Colonic mucosa (tissue), 4 donors: ENCODE measurements at regions not wholly inside any gene's neighbourhood (a gene's known extent, or its start where the extent isn't known, plus 50 kb on each side); places are given as distances from the start of the nearest gene placed in this dataset.

Source experiments
- DNase-seq: peaks from one replicate; pipeline ENCODE4 v3.0.0-alpha.2; 2020
- H3K27ac ChIP-seq: fragments of 200-600 bp; one replicate; pipeline ENCODE4 v1.8.0; 2021
- H3K27me3 ChIP-seq: fragments of 200-600 bp; one replicate; pipeline ENCODE4 v1.8.0; 2021
- H3K36me3 ChIP-seq: fragments of 200-600 bp; one replicate; pipeline ENCODE4 v1.8.0; 2021
- H3K4me1 ChIP-seq: fragments of 200-600 bp; one replicate; pipeline ENCODE4 v1.8.0; 2021; ENCODE audit warnings: mild to moderate bottlenecking
- H3K4me3 ChIP-seq: fragments of 200-600 bp; one replicate; pipeline ENCODE4 v1.8.0; 2021
- H3K9ac ChIP-seq, 2 donors: one replicate each; pipeline ENCODE4 v1.7.0; 2013; ENCODE audit warnings: control low read depth in 2 of 2, low read depth in 2 of 2, low read length in 2 of 2
- H3K9me3 ChIP-seq: fragments of 200-600 bp; one replicate; pipeline ENCODE4 v1.8.0; 2021
- intact Hi-C: fragments of 100-400 bp; cut with DNase I; formaldehyde crosslinking; loops from one replicate; pipeline ENCODE4 v1.14.1; 2022
- TF ChIP-seq, protein P1 (sequence below): fragments of 200-600 bp; IDR thresholded peaks from one replicate; pipeline ENCODE4 v1.8.0; 2022; ENCODE audit warnings: antibody characterized with exemption, mild to moderate bottlenecking
- donor health status: healthy.
- donor health status: DM: no; HTN: no; CAD: no.
- donor health status: DM: no; HTN: no; CAD: no.

- Histone ChIP-seq H3K27ac (no peak overlapping the region), H3K9ac (no peak overlapping the region), H3K4me1 (no peaks in the 10 kb centered on the region), H3K36me3 (no peaks in the 10 kb centered on the region), H3K4me3 (no peak overlapping the region), H3K27me3 (no peaks in the 10 kb centered on the region), H3K9me3 (no peaks in the 10 kb centered on the region)
- no peak for DNase-seq
- intact Hi-C loops: no loop called here
- TF ChIP-seq, protein P1, sequence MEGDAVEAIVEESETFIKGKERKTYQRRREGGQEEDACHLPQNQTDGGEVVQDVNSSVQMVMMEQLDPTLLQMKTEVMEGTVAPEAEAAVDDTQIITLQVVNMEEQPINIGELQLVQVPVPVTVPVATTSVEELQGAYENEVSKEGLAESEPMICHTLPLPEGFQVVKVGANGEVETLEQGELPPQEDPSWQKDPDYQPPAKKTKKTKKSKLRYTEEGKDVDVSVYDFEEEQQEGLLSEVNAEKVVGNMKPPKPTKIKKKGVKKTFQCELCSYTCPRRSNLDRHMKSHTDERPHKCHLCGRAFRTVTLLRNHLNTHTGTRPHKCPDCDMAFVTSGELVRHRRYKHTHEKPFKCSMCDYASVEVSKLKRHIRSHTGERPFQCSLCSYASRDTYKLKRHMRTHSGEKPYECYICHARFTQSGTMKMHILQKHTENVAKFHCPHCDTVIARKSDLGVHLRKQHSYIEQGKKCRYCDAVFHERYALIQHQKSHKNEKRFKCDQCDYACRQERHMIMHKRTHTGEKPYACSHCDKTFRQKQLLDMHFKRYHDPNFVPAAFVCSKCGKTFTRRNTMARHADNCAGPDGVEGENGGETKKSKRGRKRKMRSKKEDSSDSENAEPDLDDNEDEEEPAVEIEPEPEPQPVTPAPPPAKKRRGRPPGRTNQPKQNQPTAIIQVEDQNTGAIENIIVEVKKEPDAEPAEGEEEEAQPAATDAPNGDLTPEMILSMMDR: no peak
These were observed 163.9 kb downstream of the ETNK1 start for GRCh38 chr12:22788913-22789312.

GRCh38 chr12:22792138-22792537, 167.2 kb downstream of the ETNK1 start:
- no peaks in the 10 kb centered on the region for H3K4me1 ChIP-seq
- no peak overlapping the region for H3K27ac ChIP-seq
- H3K4me3 ChIP-seq: no peak overlapping the region
- no peak for DNase-seq
- TF ChIP-seq, protein P1: no peak
- no peaks in the 10 kb centered on the region for H3K27me3 ChIP-seq
- H3K9ac ChIP-seq: no peak overlapping the region
- H3K36me3 ChIP-seq: no peaks in the 10 kb centered on the region
- H3K9me3 ChIP-seq: no peaks in the 10 kb centered on the region
- intact Hi-C loops: no loop called here

DNA sequence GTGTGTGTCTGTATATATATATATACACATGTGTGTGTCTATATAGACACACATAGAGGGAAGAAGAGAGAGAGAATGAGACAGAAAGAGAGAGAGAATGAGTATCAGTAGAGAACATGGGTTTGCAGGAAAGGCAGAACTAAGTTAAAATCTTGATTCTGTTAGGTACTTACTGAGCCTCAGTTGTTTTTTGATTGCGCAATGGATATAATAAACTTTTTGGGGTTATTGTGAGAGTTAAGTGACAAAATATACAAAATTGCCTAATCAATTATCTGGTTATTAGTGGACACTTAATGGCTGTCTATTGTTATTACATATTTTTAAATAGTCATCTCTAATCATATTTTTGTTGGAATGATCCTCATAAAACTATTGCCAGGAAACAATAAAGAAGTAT, 169.0 kb downstream of the ETNK1 start:
- Histone ChIP-seq H3K4me1 (no peaks in the 10 kb centered on the region), H3K27me3 (no peaks in the 10 kb centered on the region), H3K4me3 (no peak overlapping the region), H3K27ac (no peak overlapping the region), H3K9ac (no peak overlapping the region), H3K36me3 (no peaks in the 10 kb centered on the region), H3K9me3 (no peaks in the 10 kb centered on the region)
- intact Hi-C loops: no loop called here
- DNase-seq: no peak
- TF ChIP-seq, protein P1: no peak

DNA sequence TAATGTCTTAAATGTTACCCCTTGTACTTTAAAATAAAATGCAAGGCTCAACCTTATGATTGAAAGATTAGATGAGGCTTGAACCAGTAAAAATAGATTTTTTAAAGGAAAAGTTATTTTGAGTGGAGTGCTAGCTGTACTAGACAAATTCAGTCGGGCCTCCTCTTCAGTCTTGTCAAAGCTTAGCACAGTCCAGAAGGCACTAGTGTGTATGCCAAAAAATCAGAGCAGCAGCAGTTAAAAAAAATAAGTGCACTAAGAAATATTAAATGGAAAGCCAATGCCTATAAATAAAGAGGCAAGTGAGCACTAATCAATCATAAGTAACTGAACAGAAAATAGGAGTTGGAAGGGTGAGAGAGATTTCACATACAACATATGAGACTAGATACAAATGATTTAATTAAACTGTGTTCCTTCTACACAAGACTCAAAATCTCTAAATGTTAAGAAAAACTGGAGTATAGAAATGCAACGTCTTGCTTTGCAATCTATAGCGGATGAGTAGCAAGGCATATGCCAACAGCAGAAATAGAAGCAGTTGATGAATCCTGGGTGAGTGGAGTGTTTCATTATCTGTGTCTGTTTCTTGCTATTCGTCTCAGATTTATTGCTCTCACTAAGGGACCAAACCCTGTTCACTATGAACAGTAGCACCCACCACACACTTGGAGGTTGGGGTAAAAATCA, 172.1 kb downstream of the ETNK1 start:
- TF ChIP-seq, protein P1: no peak
- Histone ChIP-seq H3K27me3 (no peaks in the 10 kb centered on the region), H3K4me3 (no peak overlapping the region), H3K27ac (no peak overlapping the region), H3K4me1 (no peaks in the 10 kb centered on the region), H3K9me3 (no peaks in the 10 kb centered on the region), H3K36me3 (no peaks in the 10 kb centered on the region), H3K9ac (no peak overlapping the region)
- no peak for DNase-seq
- intact Hi-C loops: no loop called here

- Histone ChIP-seq H3K27ac (no peak overlapping the region), H3K9me3 (no peaks in the 10 kb centered on the region), H3K4me3 (no peak overlapping the region), H3K27me3 (no peaks in the 10 kb centered on the region), H3K36me3 (no peaks in the 10 kb centered on the region), H3K4me1 (no peaks in the 10 kb centered on the region), H3K9ac (no peak overlapping the region)
- TF ChIP-seq, protein P1: no peak
- DNase-seq: no peak
- intact Hi-C loops: no loop called here
These were observed 172.7 kb downstream of the ETNK1 start for GRCh38 chr12:22797701-22798100.
